GM23338 (cell line): ENCODE measurements at regions not wholly inside any gene's neighbourhood (a gene's known extent, or its start where the extent isn't known, plus 50 kb on each side); places are given as distances from the start of the nearest gene placed in this dataset.

Experiments
- ATAC-seq: fragments of 200-7000 bp; cut with Tn5 transposase; 3 replicates; pipeline ENCODE4 v1.9.1; 2020
- DNase-seq: peaks from one replicate; pipeline ENCODE4 v3.0.0-alpha.2; 2015; ENCODE audit warnings: low spot score
- H2AFZ ChIP-seq: fragments of 200-600 bp; sonication (generic); 2 replicates; pipeline ENCODE4 v1.8.0; 2016; ENCODE audit warnings: antibody characterized with exemption, mild to moderate bottlenecking, moderate library complexity
- H3F3A ChIP-seq: fragments of 200-600 bp; sonication (generic); replicated peaks from 2 replicates; pipeline ENCODE4 v1.8.0; 2017; ENCODE audit warnings: antibody characterized with exemption, mixed run types, low read depth
- H3K27ac ChIP-seq: fragments of 200-600 bp; sonication (generic); 2 replicates; pipeline ENCODE4 v1.6.1; 2016; ENCODE audit warnings: low read depth
- H3K27me3 ChIP-seq: fragments of 200-600 bp; sonication (generic); 2 replicates; pipeline ENCODE4 v1.8.0; 2016; ENCODE audit warnings: mild to moderate bottlenecking, mixed run types, moderate library complexity; ENCODE audit not compliant: insufficient read depth
- H3K36me3 ChIP-seq: fragments of 200-600 bp; sonication (generic); 2 replicates; pipeline ENCODE4 v1.8.0; 2016; ENCODE audit warnings: mild to moderate bottlenecking; ENCODE audit not compliant: insufficient read depth
- H3K4me1 ChIP-seq: fragments of 200-600 bp; sonication (generic); 2 replicates; pipeline ENCODE4 v1.8.0; 2016; ENCODE audit warnings: mild to moderate bottlenecking, moderate library complexity; ENCODE audit not compliant: insufficient read depth
- H3K4me2 ChIP-seq: fragments of 200-600 bp; sonication (generic); 2 replicates; pipeline ENCODE4 v1.7.1; 2017; ENCODE audit warnings: mixed run types
- H3K4me3 ChIP-seq: fragments of 200-600 bp; sonication (generic); 2 replicates; pipeline ENCODE4 v1.6.1; 2016; ENCODE audit warnings: mixed run types
- H3K79me2 ChIP-seq: fragments of 200-600 bp; sonication (generic); replicated peaks from 2 replicates; pipeline ENCODE4 v1.8.0; 2017; ENCODE audit warnings: mild to moderate bottlenecking; ENCODE audit not compliant: insufficient read depth
- H3K9me2 ChIP-seq: fragments of 200-600 bp; sonication (generic); 2 replicates; pipeline ENCODE4 v1.8.0; 2017; ENCODE audit not compliant: insufficient read depth
- H4K20me1 ChIP-seq: fragments of 200-600 bp; sonication (generic); replicated peaks from 2 replicates; pipeline ENCODE4 v1.8.0; 2017; ENCODE audit warnings: mild to moderate bottlenecking; ENCODE audit not compliant: insufficient read depth
- H3K27ac Mint-ChIP-seq: 2 replicates; pipeline ENCODE4 v1.8.0; 2020; ENCODE audit warnings: inconsistent platforms, mild to moderate bottlenecking, moderate library complexity, mixed read lengths
- H3K27me3 Mint-ChIP-seq: 3 replicates; pipeline ENCODE4 v1.8.0; 2022; ENCODE audit warnings: low read depth, mild to moderate bottlenecking, moderate library complexity, mixed read lengths, inconsistent platforms; ENCODE audit not compliant: insufficient read depth, poor library complexity
- H3K36me3 Mint-ChIP-seq: 3 replicates; pipeline ENCODE4 v1.8.0; 2021; ENCODE audit warnings: low read depth, mild to moderate bottlenecking, inconsistent platforms, moderate library complexity, mixed read lengths
- H3K4me1 Mint-ChIP-seq: 3 replicates; pipeline ENCODE4 v1.8.0; 2020; ENCODE audit warnings: mild to moderate bottlenecking, inconsistent platforms, mixed read lengths
- H3K4me3 Mint-ChIP-seq: 3 replicates; pipeline ENCODE4 v1.8.0; 2021; ENCODE audit warnings: moderate library complexity, mild to moderate bottlenecking, inconsistent platforms, mixed read lengths
- H3K9me3 Mint-ChIP-seq: 3 replicates; pipeline ENCODE4 v1.8.0; 2020; ENCODE audit warnings: moderate library complexity, mild to moderate bottlenecking, inconsistent platforms, mixed read lengths
- CREB1 ChIP-seq: fragments of 250-450 bp; sonication (Bioruptor Pico); IDR thresholded peaks from 2 replicates; pipeline ENCODE4 v1.5.0; 2020; ENCODE audit warnings: low read depth, mild to moderate bottlenecking, moderate library complexity
- ETS1 ChIP-seq: IDR thresholded peaks from 2 replicates; pipeline ENCODE4 v1.6.1; 2016; ENCODE audit warnings: antibody characterized with exemption
- EZH2 ChIP-seq: fragments of 200-600 bp; sonication (generic); IDR thresholded peaks from one replicate; pipeline ENCODE4 v1.8.0; 2017; ENCODE audit warnings: antibody characterized with exemption, mild to moderate bottlenecking, low read depth; ENCODE audit not compliant: unreplicated experiment
- EZH2phosphoT487 ChIP-seq: fragments of 200-600 bp; sonication (generic); IDR thresholded peaks from one replicate; pipeline ENCODE4 v1.8.1; 2018; ENCODE audit warnings: antibody characterized with exemption; ENCODE audit not compliant: unreplicated experiment
- JUNB ChIP-seq: IDR thresholded peaks from one replicate; pipeline ENCODE4 v1.6.1; 2016; ENCODE audit warnings: antibody characterized with exemption; ENCODE audit not compliant: unreplicated experiment
- NANOG ChIP-seq: IDR thresholded peaks from 2 replicates; pipeline ENCODE4 v1.6.1; 2016; ENCODE audit warnings: antibody characterized with exemption, borderline replicate concordance
- POLR2AphosphoS5 ChIP-seq: IDR thresholded peaks from 2 replicates; pipeline ENCODE4 v1.6.1; 2016; ENCODE audit warnings: antibody characterized with exemption, low read depth
- ZNF114 ChIP-seq: fragments of 250-450 bp; sonication (Bioruptor Pico); IDR thresholded peaks from 2 replicates; pipeline ENCODE4 v1.5.0; 2020; ENCODE audit warnings: mild to moderate bottlenecking, moderate library complexity
- ZNF331 ChIP-seq: fragments of 250-450 bp; sonication (Bioruptor Pico); IDR thresholded peaks from 2 replicates; pipeline ENCODE4 v1.5.0; 2020; ENCODE audit warnings: low read depth, mild to moderate bottlenecking, moderate library complexity
- TF ChIP-seq, protein P1 (sequence below): IDR thresholded peaks from one replicate; pipeline ENCODE4 v1.6.1; 2018; ENCODE audit warnings: antibody characterized with exemption; ENCODE audit not compliant: unreplicated experiment

- TF ChIP-seq, protein P1, sequence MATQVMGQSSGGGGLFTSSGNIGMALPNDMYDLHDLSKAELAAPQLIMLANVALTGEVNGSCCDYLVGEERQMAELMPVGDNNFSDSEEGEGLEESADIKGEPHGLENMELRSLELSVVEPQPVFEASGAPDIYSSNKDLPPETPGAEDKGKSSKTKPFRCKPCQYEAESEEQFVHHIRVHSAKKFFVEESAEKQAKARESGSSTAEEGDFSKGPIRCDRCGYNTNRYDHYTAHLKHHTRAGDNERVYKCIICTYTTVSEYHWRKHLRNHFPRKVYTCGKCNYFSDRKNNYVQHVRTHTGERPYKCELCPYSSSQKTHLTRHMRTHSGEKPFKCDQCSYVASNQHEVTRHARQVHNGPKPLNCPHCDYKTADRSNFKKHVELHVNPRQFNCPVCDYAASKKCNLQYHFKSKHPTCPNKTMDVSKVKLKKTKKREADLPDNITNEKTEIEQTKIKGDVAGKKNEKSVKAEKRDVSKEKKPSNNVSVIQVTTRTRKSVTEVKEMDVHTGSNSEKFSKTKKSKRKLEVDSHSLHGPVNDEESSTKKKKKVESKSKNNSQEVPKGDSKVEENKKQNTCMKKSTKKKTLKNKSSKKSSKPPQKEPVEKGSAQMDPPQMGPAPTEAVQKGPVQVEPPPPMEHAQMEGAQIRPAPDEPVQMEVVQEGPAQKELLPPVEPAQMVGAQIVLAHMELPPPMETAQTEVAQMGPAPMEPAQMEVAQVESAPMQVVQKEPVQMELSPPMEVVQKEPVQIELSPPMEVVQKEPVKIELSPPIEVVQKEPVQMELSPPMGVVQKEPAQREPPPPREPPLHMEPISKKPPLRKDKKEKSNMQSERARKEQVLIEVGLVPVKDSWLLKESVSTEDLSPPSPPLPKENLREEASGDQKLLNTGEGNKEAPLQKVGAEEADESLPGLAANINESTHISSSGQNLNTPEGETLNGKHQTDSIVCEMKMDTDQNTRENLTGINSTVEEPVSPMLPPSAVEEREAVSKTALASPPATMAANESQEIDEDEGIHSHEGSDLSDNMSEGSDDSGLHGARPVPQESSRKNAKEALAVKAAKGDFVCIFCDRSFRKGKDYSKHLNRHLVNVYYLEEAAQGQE: no peak
- TF ChIP-seq ZNF114: no peak
- no peak for TF ChIP-seq POLR2AphosphoS5
- no peak for TF ChIP-seq EZH2
- TF ChIP-seq EZH2phosphoT487: no peak
- no peak for TF ChIP-seq ETS1
- TF ChIP-seq ZNF331: no peak
- TF ChIP-seq CREB1 (CRISPR knock-in tag): no peak
- no peak for TF ChIP-seq NANOG
Measured at GRCh38 chr13:26996965-26997752, 174.5 kb downstream of the USP12 start (continued).

GRCh38 chr13:26995159-26995558 is 176.5 kb downstream of the USP12 start:
- Histone ChIP-seq H4K20me1 (no peaks in the 10 kb centered on the region), H3F3A (no peaks in the 10 kb centered on the region), H3K27me3 (no peaks in the 10 kb centered on the region), H3K4me3 (no peak overlapping the region), H2AFZ (no peak overlapping the region; the same call in 1 of the 2 replicates), H3K9me2 (no peaks in the 10 kb centered on the region; the same call in none of the 2 replicates), H3K4me1 (no peaks in the 10 kb centered on the region), H3K4me2 (no peak overlapping the region), H3K79me2 (no peaks in the 10 kb centered on the region), H3K36me3 (no peaks in the 10 kb centered on the region), H3K27ac (no peak overlapping the region)
- Mint-ChIP-seq H3K4me1 (no peaks in the 10 kb centered on the region; the same call in 2 of the 3 replicates), H3K9me3 (no peaks in the 10 kb centered on the region), H3K27me3 (no peaks in the 10 kb centered on the region), H3K36me3 (no peaks in the 10 kb centered on the region), H3K4me3 (no peak overlapping the region), H3K27ac (no peak overlapping the region)
- no peak for ATAC-seq
- no peak for DNase-seq
- no peak for TF ChIP-seq JUNB
- TF ChIP-seq ZNF331: no peak
- TF ChIP-seq, protein P1: no peak
- TF ChIP-seq NANOG: no peak
- TF ChIP-seq CREB1 (CRISPR knock-in tag): no peak
